Breast epithelium (tissue), 4 donors: ENCODE measurements at regions not wholly inside any gene's neighbourhood (a gene's known extent, or its start where the extent isn't known, plus 50 kb on each side); places are given as distances from the start of the nearest gene placed in this dataset.

ENCODE experiments used
- DNase-seq, 2 donors: peaks; one replicate each; pipeline ENCODE4 v3.0.0-alpha.2; 2019; ENCODE audit warnings: low spot score in 2 of 2
- H3K27ac ChIP-seq, 2 donors: fragments of 200-600 bp; sonication (generic) in 1 of 2; one replicate each; pipeline ENCODE4 v1.5.1; 2016 to 2019; ENCODE audit warnings: mild to moderate bottlenecking in 1 of 2
- H3K27me3 ChIP-seq, 2 donors: fragments of 200-600 bp; sonication (generic) in 1 of 2; one replicate each; pipeline versions ENCODE4 v1.5.1 to v1.6.0; 2017 to 2019; ENCODE audit warnings: control low read depth in 1 of 2, mild to moderate bottlenecking in 1 of 2
- H3K36me3 ChIP-seq: fragments of 200-600 bp; one replicate; pipeline ENCODE4 v1.5.1; 2019
- H3K4me1 ChIP-seq, 2 donors: fragments of 200-600 bp; sonication (generic); one replicate each; pipeline ENCODE4 v1.5.1; 2016 to 2019; ENCODE audit warnings: control low read depth in 1 of 2
- H3K4me3 ChIP-seq, 3 donors: fragments of 200-600 bp; sonication (generic); 1 replicate in 2 of 3; 2 replicates in 1 of 3; pipeline ENCODE4 v1.5.1; 2016 to 2019; ENCODE audit warnings: mild to moderate bottlenecking in 3 of 3, moderate library complexity in 2 of 3
- H3K9me3 ChIP-seq, 2 donors: fragments of 200-600 bp; sonication (generic) in 1 of 2; one replicate each; pipeline ENCODE4 v1.5.1; 2016 to 2019; ENCODE audit warnings: control low read depth in 1 of 2
- CTCF ChIP-seq, 3 donors: fragments of 450-650 bp; IDR thresholded peaks; one replicate each; pipeline ENCODE4 v1.5.1; 2016 to 2017; ENCODE audit warnings: antibody characterized with exemption in 3 of 3, mild to moderate bottlenecking in 3 of 3, moderate library complexity in 3 of 3
- POLR2A ChIP-seq: fragments of 450-650 bp; IDR thresholded peaks from one replicate; pipeline ENCODE4 v1.6.1; 2016; ENCODE audit warnings: antibody characterized with exemption, mild to moderate bottlenecking, moderate library complexity
- POLR2AphosphoS5 ChIP-seq, 3 donors: sonication (generic); formaldehyde crosslinking; IDR thresholded peaks; one replicate each; pipeline ENCODE4 v1.6.1; 2017; ENCODE audit warnings: antibody characterized with exemption in 3 of 3
- intact Hi-C: fragments of 100-400 bp; cut with DNase I; formaldehyde crosslinking; loops from one replicate; pipeline ENCODE4 v1.15.1; 2023; ENCODE audit warnings: low total_unique reads

GRCh38 chr6:85382541-85382940 lies 67.3 kb upstream of the NT5E start:
- Histone ChIP-seq H3K27ac (no peak overlapping the region), H3K9me3 (no peaks in the 10 kb centered on the region), H3K27me3 (no peaks in the 10 kb centered on the region), H3K4me1 (no peaks in the 10 kb centered on the region), H3K36me3 (no peaks in the 10 kb centered on the region), H3K4me3 (no peak overlapping the region)
- no peak for DNase-seq
- intact Hi-C loops = no loop called here
- TF ChIP-seq POLR2AphosphoS5 (IDR thresholded peaks at IDR 0.05) (no peak), POLR2A (no peak)

DNA sequence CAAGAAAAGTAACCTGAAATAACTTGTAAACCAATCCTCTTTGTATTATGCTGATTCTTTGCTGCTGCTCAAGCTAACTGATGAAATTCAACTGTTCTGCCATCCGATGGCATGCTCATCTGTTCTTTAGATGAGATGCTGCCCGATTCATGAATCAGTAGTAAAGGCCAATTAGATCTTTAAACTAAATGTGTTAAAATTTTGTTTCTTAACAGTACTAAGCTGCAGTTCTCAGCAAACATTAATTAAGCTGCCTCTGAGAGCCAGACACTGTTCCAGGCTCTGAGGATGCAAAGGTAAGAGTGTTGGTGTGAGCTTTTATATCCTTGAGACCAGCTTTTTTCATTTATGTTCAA lies 77.0 kb upstream of the NT5E start:
- intact Hi-C loops = no loop called here
- Histone ChIP-seq H3K27me3 (no peaks in the 10 kb centered on the region), H3K4me3 (no peak overlapping the region), H3K4me1 (no peaks in the 10 kb centered on the region), H3K27ac (no peak overlapping the region), H3K9me3 (no peaks in the 10 kb centered on the region), H3K36me3 (no peaks in the 10 kb centered on the region)
- DNase-seq = no peak
- TF ChIP-seq CTCF (IDR thresholded peaks at IDR 0.05) = no peak
- no peak for TF ChIP-seq POLR2A
- TF ChIP-seq POLR2AphosphoS5 (IDR thresholded peaks at IDR 0.05) = no peak

- Histone ChIP-seq H3K27me3 (no peaks in the 10 kb centered on the region), H3K4me1 (no peaks in the 10 kb centered on the region), H3K9me3 (no peaks in the 10 kb centered on the region), H3K4me3 (no peak overlapping the region), H3K27ac (no peak overlapping the region), H3K36me3 (no peaks in the 10 kb centered on the region)
- TF ChIP-seq POLR2A (no peak), CTCF (IDR thresholded peaks at IDR 0.05) (no peak), POLR2AphosphoS5 (IDR thresholded peaks at IDR 0.05) (no peak)
- no peak for DNase-seq
- intact Hi-C loops = no loop called here
Observed at GRCh38 chr6:85372188-85372914, 77.5 kb upstream of the NT5E start.

DNA sequence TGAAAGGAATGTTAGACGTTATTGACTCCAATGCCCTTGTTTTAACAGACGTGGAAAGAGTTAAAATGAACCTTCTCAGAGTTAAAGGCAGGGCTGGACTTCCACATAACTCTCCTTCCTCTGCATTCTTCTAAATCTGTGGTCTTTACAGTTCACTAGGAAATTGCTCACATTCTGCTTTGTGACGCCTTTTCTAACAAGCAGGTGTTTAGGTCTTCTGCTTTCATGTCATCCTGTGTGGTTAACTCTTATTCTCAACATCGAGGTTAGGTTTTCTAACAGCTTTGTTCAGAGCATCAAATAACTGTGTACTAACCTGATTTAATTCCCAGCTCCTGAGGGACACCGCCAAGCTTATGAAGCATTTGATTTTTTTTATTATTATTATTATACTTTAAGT lies 81.3 kb upstream of the NT5E start:
- Histone ChIP-seq H3K9me3 (no peaks in the 10 kb centered on the region), H3K4me3 (no peak overlapping the region), H3K27ac (no peak overlapping the region), H3K27me3 (no peaks in the 10 kb centered on the region), H3K36me3 (no peaks in the 10 kb centered on the region), H3K4me1 (no peaks in the 10 kb centered on the region)
- intact Hi-C loops = no loop called here
- no peak for DNase-seq
- TF ChIP-seq POLR2A = no peak
- TF ChIP-seq POLR2AphosphoS5 (IDR thresholded peaks at IDR 0.05) = no peak
- TF ChIP-seq CTCF (IDR thresholded peaks at IDR 0.05) = no peak

DNA sequence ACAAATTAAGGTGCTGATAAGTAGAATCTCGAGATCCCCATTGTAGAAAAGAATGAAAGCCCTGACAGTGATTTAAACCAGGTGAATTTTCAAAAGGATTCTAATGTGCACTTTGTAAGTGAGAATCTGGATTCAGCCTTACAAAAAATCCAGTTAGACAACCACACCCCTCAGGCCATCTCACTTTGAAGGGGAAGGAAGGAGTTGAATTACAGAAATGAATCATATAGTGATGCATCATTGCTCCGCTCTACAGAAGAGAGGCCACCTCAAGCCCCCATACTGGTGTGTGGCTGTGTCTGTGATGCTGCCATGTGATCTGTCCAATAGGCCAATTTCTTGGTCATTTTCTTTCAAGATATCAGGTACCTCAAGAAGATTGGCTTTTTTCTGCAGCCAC lies 85.5 kb upstream of the NT5E start:
- no peak for DNase-seq
- TF ChIP-seq CTCF (IDR thresholded peaks at IDR 0.05) (no peak), POLR2A (no peak), POLR2AphosphoS5 (IDR thresholded peaks at IDR 0.05) (no peak)
- H3K4me3 ChIP-seq = no peak overlapping the region
- H3K27me3 ChIP-seq = no peaks in the 10 kb centered on the region
- no peak overlapping the region for H3K27ac ChIP-seq
- H3K4me1 ChIP-seq = no peaks in the 10 kb centered on the region
- no peaks in the 10 kb centered on the region for H3K36me3 ChIP-seq
- no peaks in the 10 kb centered on the region for H3K9me3 ChIP-seq
- intact Hi-C loops = no loop called here

- H3K4me3 ChIP-seq = no peak overlapping the region
- no peaks in the 10 kb centered on the region for H3K9me3 ChIP-seq
- H3K4me1 ChIP-seq = no peaks in the 10 kb centered on the region
- H3K27me3 ChIP-seq = no peaks in the 10 kb centered on the region
- TF ChIP-seq POLR2A (no peak), CTCF (IDR thresholded peaks at IDR 0.05) (no peak), POLR2AphosphoS5 (IDR thresholded peaks at IDR 0.05) (no peak)
- intact Hi-C loops = no loop called here
- no peak for DNase-seq
- H3K27ac ChIP-seq = no peak overlapping the region
- no peaks in the 10 kb centered on the region for H3K36me3 ChIP-seq
Observed at GRCh38 chr6:85363870-85364269, 86.0 kb upstream of the NT5E start.
